WTC11 (cell line): ENCODE measurements at regions not wholly inside any gene's neighbourhood (a gene's known extent, or its start where the extent isn't known, plus 50 kb on each side); places are given as distances from the start of the nearest gene placed in this dataset.

ENCODE experiments used
- ARID4B ChIP-seq: sonication (generic); formaldehyde crosslinking; IDR thresholded peaks from 2 replicates; pipeline ENCODE4 v1.8.0; 2023; ENCODE audit warnings: missing genetic modification reagents, mild to moderate bottlenecking, borderline replicate concordance
- CREB1 ChIP-seq: sonication (generic); formaldehyde crosslinking; IDR thresholded peaks from 2 replicates; pipeline ENCODE4 v1.8.0; 2023; ENCODE audit warnings: mild to moderate bottlenecking, missing genetic modification reagents
- CTCF ChIP-seq: fragments of 200-600 bp; IDR thresholded peaks from 2 replicates; pipeline ENCODE4 v1.8.0; 2022; ENCODE audit warnings: antibody characterized with exemption
- RELA ChIP-seq: sonication (generic); formaldehyde crosslinking; IDR thresholded peaks from 2 replicates; pipeline ENCODE4 v1.8.1; 2022; ENCODE audit warnings: missing genetic modification reagents, mild to moderate bottlenecking, borderline replicate concordance
- TCF7 ChIP-seq: sonication (generic); formaldehyde crosslinking; IDR thresholded peaks from 2 replicates; pipeline ENCODE4 v1.8.0; 2022; ENCODE audit warnings: mild to moderate bottlenecking, low read depth, missing genetic modification reagents, moderate library complexity
- TEAD1 ChIP-seq: sonication (generic); formaldehyde crosslinking; IDR thresholded peaks from 2 replicates; pipeline ENCODE4 v1.8.0; 2022; ENCODE audit warnings: mild to moderate bottlenecking, missing genetic modification reagents
- USF2 ChIP-seq: sonication (generic); formaldehyde crosslinking; IDR thresholded peaks from 2 replicates; pipeline ENCODE4 v1.8.1; 2023; ENCODE audit warnings: mild to moderate bottlenecking, missing genetic modification reagents, moderate library complexity
- ZNF317 ChIP-seq: sonication (generic); formaldehyde crosslinking; IDR thresholded peaks from 2 replicates; pipeline ENCODE4 v1.8.1; 2023; ENCODE audit warnings: low read depth, mild to moderate bottlenecking, moderate library complexity, missing genetic modification reagents, borderline replicate concordance
- TF ChIP-seq, protein P1 (sequence below): sonication (generic); formaldehyde crosslinking; IDR thresholded peaks from 2 replicates; pipeline ENCODE4 v1.8.0; 2022; ENCODE audit warnings: mild to moderate bottlenecking, missing genetic modification reagents

GRCh38 chr14:44634692-44635091 is 127.6 kb upstream of the FSCB start:
- no peak for TF ChIP-seq CTCF
- no peak for TF ChIP-seq USF2 (CRISPR knock-in tag)
- no peak for TF ChIP-seq RELA
- TF ChIP-seq CREB1 (CRISPR knock-in tag): no peak
- TF ChIP-seq, protein P1, sequence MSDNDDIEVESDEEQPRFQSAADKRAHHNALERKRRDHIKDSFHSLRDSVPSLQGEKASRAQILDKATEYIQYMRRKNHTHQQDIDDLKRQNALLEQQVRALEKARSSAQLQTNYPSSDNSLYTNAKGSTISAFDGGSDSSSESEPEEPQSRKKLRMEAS: no peak
- no peak for TF ChIP-seq ZNF317
- no peak for TF ChIP-seq TEAD1 (CRISPR knock-in tag)
- no peak for TF ChIP-seq ARID4B (CRISPR knock-in tag)
- TF ChIP-seq TCF7 (CRISPR knock-in tag): no peak
